ENCODE measurements at regions not wholly inside any gene's neighbourhood (a gene's known extent, or its start where the extent isn't known, plus 50 kb on each side); places are given as distances from the start of the nearest gene placed in this dataset.

DNA sequence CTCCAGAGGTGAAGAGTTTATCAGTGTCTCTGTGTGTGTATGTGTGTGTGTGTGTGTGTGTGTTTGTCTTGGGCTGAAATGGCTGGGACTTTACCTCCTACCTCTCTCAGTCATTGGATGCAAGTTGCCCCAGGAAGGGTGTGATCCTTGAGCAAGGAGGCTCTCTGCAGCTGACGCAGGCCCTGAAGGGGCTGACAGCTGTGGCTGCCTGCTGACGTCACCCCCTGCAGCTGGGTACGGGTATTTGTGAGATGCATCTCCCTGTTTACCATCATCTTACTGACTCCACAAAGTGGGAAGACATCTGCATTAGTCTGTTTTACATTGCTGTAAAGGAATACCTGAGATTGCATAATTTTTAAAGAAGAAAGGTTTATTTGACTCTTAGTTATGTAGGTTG lies 631.5 kb upstream of the RBFOX1 start:
- TF ChIP-seq ESRRG (CRISPR knock-in tag; IDR thresholded peaks at IDR 0.05): no peak
- TF ChIP-seq ZNF565 (CRISPR knock-in tag; conservative IDR thresholded peaks at IDR 0.05; ENCODE audit: low read depth): no peak
- no peak for TF ChIP-seq SNAI2 (CRISPR knock-in tag; IDR thresholded peaks at IDR 0.05)
- TF ChIP-seq, protein P1, sequence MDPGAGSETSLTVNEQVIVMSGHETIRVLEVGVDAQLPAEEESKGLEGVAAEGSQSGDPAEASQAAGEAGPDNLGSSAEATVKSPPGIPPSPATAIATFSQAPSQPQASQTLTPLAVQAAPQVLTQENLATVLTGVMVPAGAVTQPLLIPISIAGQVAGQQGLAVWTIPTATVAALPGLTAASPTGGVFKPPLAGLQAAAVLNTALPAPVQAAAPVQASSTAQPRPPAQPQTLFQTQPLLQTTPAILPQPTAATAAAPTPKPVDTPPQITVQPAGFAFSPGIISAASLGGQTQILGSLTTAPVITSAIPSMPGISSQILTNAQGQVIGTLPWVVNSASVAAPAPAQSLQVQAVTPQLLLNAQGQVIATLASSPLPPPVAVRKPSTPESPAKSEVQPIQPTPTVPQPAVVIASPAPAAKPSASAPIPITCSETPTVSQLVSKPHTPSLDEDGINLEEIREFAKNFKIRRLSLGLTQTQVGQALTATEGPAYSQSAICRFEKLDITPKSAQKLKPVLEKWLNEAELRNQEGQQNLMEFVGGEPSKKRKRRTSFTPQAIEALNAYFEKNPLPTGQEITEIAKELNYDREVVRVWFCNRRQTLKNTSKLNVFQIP (CRISPR knock-in tag; IDR thresholded peaks at IDR 0.05; ENCODE audit: borderline replicate concordance, low read depth): no peak
- TF ChIP-seq TCF4 (CRISPR knock-in tag; IDR thresholded peaks at IDR 0.05; ENCODE audit: borderline replicate concordance): no peak
- no peak for TF ChIP-seq OSR1 (CRISPR knock-in tag; IDR thresholded peaks at IDR 0.05)
- TF ChIP-seq, protein P2, sequence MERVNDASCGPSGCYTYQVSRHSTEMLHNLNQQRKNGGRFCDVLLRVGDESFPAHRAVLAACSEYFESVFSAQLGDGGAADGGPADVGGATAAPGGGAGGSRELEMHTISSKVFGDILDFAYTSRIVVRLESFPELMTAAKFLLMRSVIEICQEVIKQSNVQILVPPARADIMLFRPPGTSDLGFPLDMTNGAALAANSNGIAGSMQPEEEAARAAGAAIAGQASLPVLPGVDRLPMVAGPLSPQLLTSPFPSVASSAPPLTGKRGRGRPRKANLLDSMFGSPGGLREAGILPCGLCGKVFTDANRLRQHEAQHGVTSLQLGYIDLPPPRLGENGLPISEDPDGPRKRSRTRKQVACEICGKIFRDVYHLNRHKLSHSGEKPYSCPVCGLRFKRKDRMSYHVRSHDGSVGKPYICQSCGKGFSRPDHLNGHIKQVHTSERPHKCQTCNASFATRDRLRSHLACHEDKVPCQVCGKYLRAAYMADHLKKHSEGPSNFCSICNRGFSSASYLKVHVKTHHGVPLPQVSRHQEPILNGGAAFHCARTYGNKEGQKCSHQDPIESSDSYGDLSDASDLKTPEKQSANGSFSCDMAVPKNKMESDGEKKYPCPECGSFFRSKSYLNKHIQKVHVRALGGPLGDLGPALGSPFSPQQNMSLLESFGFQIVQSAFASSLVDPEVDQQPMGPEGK (CRISPR knock-in tag; IDR thresholded peaks at IDR 0.05; ENCODE audit: borderline replicate concordance): no peak
- no peak for TF ChIP-seq CSDC2 (CRISPR knock-in tag; IDR thresholded peaks at IDR 0.05)
- TF ChIP-seq GLIS3 (CRISPR knock-in tag; IDR thresholded peaks at IDR 0.05): no peak
- TF ChIP-seq, protein P3, sequence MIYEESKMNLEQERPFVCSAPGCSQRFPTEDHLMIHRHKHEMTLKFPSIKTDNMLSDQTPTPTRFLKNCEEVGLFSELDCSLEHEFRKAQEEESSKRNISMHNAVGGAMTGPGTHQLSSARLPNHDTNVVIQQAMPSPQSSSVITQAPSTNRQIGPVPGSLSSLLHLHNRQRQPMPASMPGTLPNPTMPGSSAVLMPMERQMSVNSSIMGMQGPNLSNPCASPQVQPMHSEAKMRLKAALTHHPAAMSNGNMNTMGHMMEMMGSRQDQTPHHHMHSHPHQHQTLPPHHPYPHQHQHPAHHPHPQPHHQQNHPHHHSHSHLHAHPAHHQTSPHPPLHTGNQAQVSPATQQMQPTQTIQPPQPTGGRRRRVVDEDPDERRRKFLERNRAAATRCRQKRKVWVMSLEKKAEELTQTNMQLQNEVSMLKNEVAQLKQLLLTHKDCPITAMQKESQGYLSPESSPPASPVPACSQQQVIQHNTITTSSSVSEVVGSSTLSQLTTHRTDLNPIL (CRISPR knock-in tag; IDR thresholded peaks at IDR 0.05; ENCODE audit: low read depth): no peak
- TF ChIP-seq, protein P4, sequence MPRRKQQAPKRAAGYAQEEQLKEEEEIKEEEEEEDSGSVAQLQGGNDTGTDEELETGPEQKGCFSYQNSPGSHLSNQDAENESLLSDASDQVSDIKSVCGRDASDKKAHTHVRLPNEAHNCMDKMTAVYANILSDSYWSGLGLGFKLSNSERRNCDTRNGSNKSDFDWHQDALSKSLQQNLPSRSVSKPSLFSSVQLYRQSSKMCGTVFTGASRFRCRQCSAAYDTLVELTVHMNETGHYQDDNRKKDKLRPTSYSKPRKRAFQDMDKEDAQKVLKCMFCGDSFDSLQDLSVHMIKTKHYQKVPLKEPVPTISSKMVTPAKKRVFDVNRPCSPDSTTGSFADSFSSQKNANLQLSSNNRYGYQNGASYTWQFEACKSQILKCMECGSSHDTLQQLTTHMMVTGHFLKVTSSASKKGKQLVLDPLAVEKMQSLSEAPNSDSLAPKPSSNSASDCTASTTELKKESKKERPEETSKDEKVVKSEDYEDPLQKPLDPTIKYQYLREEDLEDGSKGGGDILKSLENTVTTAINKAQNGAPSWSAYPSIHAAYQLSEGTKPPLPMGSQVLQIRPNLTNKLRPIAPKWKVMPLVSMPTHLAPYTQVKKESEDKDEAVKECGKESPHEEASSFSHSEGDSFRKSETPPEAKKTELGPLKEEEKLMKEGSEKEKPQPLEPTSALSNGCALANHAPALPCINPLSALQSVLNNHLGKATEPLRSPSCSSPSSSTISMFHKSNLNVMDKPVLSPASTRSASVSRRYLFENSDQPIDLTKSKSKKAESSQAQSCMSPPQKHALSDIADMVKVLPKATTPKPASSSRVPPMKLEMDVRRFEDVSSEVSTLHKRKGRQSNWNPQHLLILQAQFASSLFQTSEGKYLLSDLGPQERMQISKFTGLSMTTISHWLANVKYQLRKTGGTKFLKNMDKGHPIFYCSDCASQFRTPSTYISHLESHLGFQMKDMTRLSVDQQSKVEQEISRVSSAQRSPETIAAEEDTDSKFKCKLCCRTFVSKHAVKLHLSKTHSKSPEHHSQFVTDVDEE (CRISPR knock-in tag; IDR thresholded peaks at IDR 0.05): no peak
- ATAC-seq: no peak

DNA sequence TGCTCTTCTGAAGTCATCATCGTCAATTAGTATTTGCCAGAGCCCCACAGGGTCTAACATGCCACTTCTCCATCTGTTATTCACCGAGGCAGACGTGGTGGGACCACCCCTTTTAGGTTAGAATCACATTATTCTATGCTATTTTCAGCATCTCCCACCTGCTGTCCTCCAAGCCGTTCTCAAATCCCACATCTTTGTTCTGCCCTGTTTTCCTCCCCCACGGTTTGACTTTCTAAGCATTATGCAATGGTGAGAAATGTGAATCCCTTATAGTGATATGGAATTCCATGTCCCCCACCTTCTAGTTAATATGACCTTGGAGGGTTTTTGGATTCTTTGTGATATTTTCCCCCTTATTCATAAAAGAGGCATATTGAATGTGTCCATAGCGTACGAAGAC lies 634.1 kb upstream of the RBFOX1 start:
- ATAC-seq: no peak
- TF ChIP-seq ZNF8 (CRISPR knock-in tag; IDR thresholded peaks at IDR 0.05): no peak
- TF ChIP-seq OSR1 (CRISPR knock-in tag; IDR thresholded peaks at IDR 0.05): no peak

DNA sequence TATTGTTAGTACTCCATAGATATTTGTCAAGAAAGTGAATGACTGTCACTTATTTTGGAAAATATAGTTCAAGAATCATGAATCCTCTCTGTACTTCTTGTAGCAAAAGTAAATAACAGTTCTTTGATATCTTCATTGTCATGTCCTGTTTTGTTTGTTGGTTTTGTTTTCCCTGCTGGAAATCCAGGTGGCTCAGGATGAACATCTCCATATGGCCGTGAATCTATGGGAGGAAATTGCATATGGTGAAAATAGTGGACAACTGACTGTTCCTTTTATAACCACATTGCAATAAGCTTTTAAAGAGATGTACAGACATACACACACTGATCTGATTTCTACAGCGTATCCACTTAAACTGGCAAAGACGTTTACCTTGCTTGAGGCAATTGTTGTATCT lies 637.0 kb upstream of the RBFOX1 start:
- TF ChIP-seq ESRRG (CRISPR knock-in tag; IDR thresholded peaks at IDR 0.05) (no peak), CSDC2 (CRISPR knock-in tag; IDR thresholded peaks at IDR 0.05) (no peak), PPARA (CRISPR knock-in tag; IDR thresholded peaks at IDR 0.05; ENCODE audit: borderline replicate concordance) (no peak), TCF4 (CRISPR knock-in tag; IDR thresholded peaks at IDR 0.05; ENCODE audit: borderline replicate concordance) (no peak), ZFP3 (CRISPR knock-in tag; IDR thresholded peaks at IDR 0.05) (no peak), TOX (CRISPR knock-in tag; IDR thresholded peaks at IDR 0.05; ENCODE audit: borderline replicate concordance) (no peak), ZC3H10 (CRISPR knock-in tag; IDR thresholded peaks at IDR 0.05) (no peak), ZNF565 (CRISPR knock-in tag; conservative IDR thresholded peaks at IDR 0.05; ENCODE audit: low read depth) (no peak), BACH2 (CRISPR knock-in tag; IDR thresholded peaks at IDR 0.05; ENCODE audit: borderline replicate concordance) (no peak), OSR1 (CRISPR knock-in tag; IDR thresholded peaks at IDR 0.05) (no peak), ZNF70 (CRISPR knock-in tag; IDR thresholded peaks at IDR 0.05) (no peak), ARNTL (CRISPR knock-in tag; IDR thresholded peaks at IDR 0.05; ENCODE audit: borderline replicate concordance, low read depth) (no peak)
- TF ChIP-seq, protein P5, sequence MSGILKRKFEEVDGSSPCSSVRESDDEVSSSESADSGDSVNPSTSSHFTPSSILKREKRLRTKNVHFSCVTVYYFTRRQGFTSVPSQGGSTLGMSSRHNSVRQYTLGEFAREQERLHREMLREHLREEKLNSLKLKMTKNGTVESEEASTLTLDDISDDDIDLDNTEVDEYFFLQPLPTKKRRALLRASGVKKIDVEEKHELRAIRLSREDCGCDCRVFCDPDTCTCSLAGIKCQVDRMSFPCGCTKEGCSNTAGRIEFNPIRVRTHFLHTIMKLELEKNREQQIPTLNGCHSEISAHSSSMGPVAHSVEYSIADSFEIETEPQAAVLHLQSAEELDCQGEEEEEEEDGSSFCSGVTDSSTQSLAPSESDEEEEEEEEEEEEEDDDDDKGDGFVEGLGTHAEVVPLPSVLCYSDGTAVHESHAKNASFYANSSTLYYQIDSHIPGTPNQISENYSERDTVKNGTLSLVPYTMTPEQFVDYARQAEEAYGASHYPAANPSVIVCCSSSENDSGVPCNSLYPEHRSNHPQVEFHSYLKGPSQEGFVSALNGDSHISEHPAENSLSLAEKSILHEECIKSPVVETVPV (CRISPR knock-in tag; IDR thresholded peaks at IDR 0.05): no peak
- TF ChIP-seq, protein P4 (CRISPR knock-in tag; IDR thresholded peaks at IDR 0.05): no peak
- TF ChIP-seq, protein P2 (CRISPR knock-in tag; IDR thresholded peaks at IDR 0.05; ENCODE audit: borderline replicate concordance): no peak
- ATAC-seq: no peak

Data from SK-N-SH treated with all-trans-retinoic acid at 6 μM for 48 hours (cell line).